Chondrocyte (in vitro differentiated cells): ENCODE measurements at regions not wholly inside any gene's neighbourhood (a gene's known extent, or its start where the extent isn't known, plus 50 kb on each side); places are given as distances from the start of the nearest gene placed in this dataset.

ENCODE experiments used
- DNase-seq: peaks from one replicate; pipeline ENCODE4 v3.0.0; 2021; ENCODE audit warnings: mixed read lengths, low spot score
- H3K27ac Mint-ChIP-seq: one replicate; pipeline ENCODE4 v1.8.0; 2021; ENCODE audit warnings: mild to moderate bottlenecking, moderate library complexity, mixed read lengths; ENCODE audit not compliant: unreplicated experiment
- H3K27me3 Mint-ChIP-seq: 2 replicates; pipeline ENCODE4 v1.8.0; 2021; ENCODE audit warnings: low read depth, mixed read lengths
- H3K36me3 Mint-ChIP-seq: 2 replicates; pipeline ENCODE4 v1.8.0; 2021; ENCODE audit warnings: low read depth, mixed read lengths
- H3K4me1 Mint-ChIP-seq: 2 replicates; pipeline ENCODE4 v1.8.0; 2021; ENCODE audit warnings: low read depth, mild to moderate bottlenecking, mixed read lengths
- H3K4me3 Mint-ChIP-seq: one replicate; pipeline ENCODE4 v1.8.0; 2021; ENCODE audit warnings: mild to moderate bottlenecking, moderate library complexity, mixed read lengths; ENCODE audit not compliant: unreplicated experiment
- H3K9me3 Mint-ChIP-seq: 2 replicates; pipeline ENCODE4 v1.8.0; 2021; ENCODE audit warnings: low read depth, mixed read lengths
- CTCF ChIP-seq: fragments of 200-600 bp; sonication (generic); IDR thresholded peaks from 2 replicates; pipeline ENCODE4 v1.5.0; 2021; ENCODE audit warnings: antibody characterized with exemption, mild to moderate bottlenecking, moderate library complexity

- peaks cover 5% of the 10 kb centered on the region for H3K36me3 Mint-ChIP-seq
- H3K9me3 Mint-ChIP-seq, result no peaks in the 10 kb centered on the region
- no peak for TF ChIP-seq CTCF
- no peak overlapping the region for H3K27ac Mint-ChIP-seq
- no peak overlapping the region for H3K4me3 Mint-ChIP-seq
- H3K4me1 Mint-ChIP-seq, result peaks cover 11% of the 10 kb centered on the region
- H3K27me3 Mint-ChIP-seq, result no peaks in the 10 kb centered on the region
- no peak for DNase-seq
Measured at GRCh38 chr4:20486433-20486832, 213.8 kb upstream of the PACRGL start.

GRCh38 chr4:20487446-20487845 lies 212.8 kb upstream of the PACRGL start:
- no peak overlapping the region for H3K27ac Mint-ChIP-seq
- H3K27me3 Mint-ChIP-seq, result no peaks in the 10 kb centered on the region
- DNase-seq, result no peak
- no peak overlapping the region for H3K4me3 Mint-ChIP-seq
- H3K9me3 Mint-ChIP-seq, result no peaks in the 10 kb centered on the region
- H3K36me3 Mint-ChIP-seq, result peaks cover 7% of the 10 kb centered on the region
- TF ChIP-seq CTCF, result no peak
- peaks cover 11% of the 10 kb centered on the region for H3K4me1 Mint-ChIP-seq

- no peaks in the 10 kb centered on the region for H3K9me3 Mint-ChIP-seq
- no peak for TF ChIP-seq CTCF
- no peaks in the 10 kb centered on the region for H3K27me3 Mint-ChIP-seq
- H3K36me3 Mint-ChIP-seq, result peaks cover 7% of the 10 kb centered on the region
- H3K27ac Mint-ChIP-seq, result no peak overlapping the region
- H3K4me1 Mint-ChIP-seq, result peaks cover 11% of the 10 kb centered on the region
- no peak overlapping the region for H3K4me3 Mint-ChIP-seq
- DNase-seq, result no peak
Measured at GRCh38 chr4:20487852-20488251, 212.4 kb upstream of the PACRGL start.

- Mint-ChIP-seq H3K4me3 (no peak overlapping the region), H3K27ac (no peak overlapping the region), H3K9me3 (no peaks in the 10 kb centered on the region), H3K36me3 (peaks cover 7% of the 10 kb centered on the region), H3K4me1 (peaks cover 17% of the 10 kb centered on the region), H3K27me3 (no peaks in the 10 kb centered on the region)
- TF ChIP-seq CTCF, result no peak
- DNase-seq, result no peak
Measured at GRCh38 chr4:20490734-20491133, 209.5 kb upstream of the PACRGL start.

GRCh38 chr4:20493761-20494353 lies 206.4 kb upstream of the PACRGL start:
- no peak for TF ChIP-seq CTCF
- no peaks in the 10 kb centered on the region for H3K27me3 Mint-ChIP-seq
- DNase-seq, result no peak
- peaks cover 8% of the 10 kb centered on the region for H3K4me1 Mint-ChIP-seq
- no peaks in the 10 kb centered on the region for H3K9me3 Mint-ChIP-seq
- no peak overlapping the region for H3K4me3 Mint-ChIP-seq
- H3K36me3 Mint-ChIP-seq, result peaks cover 5% of the 10 kb centered on the region
- H3K27ac Mint-ChIP-seq, result no peak overlapping the region
